IPS DF 6.9 (cell line): ENCODE measurements at regions not wholly inside any gene's neighbourhood (a gene's known extent, or its start where the extent isn't known, plus 50 kb on each side); places are given as distances from the start of the nearest gene placed in this dataset.

Experiments
- DNase-seq: peaks from one replicate; pipeline ENCODE4 v3.0.0-alpha.2; 2013; ENCODE audit warnings: low read depth, low spot score
- H3K27ac ChIP-seq: one replicate; pipeline ENCODE4 v1.5.1; 2013; ENCODE audit warnings: low read length, control low read depth
- H3K27me3 ChIP-seq: 2 replicates; pipeline ENCODE4 v1.6.1; 2013; ENCODE audit warnings: mild to moderate bottlenecking, low read length; ENCODE audit not compliant: control insufficient read depth, insufficient read depth
- H3K36me3 ChIP-seq: 2 replicates; pipeline ENCODE4 v1.6.1; 2013; ENCODE audit warnings: low read length; ENCODE audit not compliant: control insufficient read depth, insufficient read depth
- H3K4me1 ChIP-seq: 2 replicates; pipeline ENCODE4 v1.6.1; 2013; ENCODE audit warnings: low read length; ENCODE audit not compliant: control insufficient read depth, insufficient read depth
- H3K4me3 ChIP-seq: 2 replicates; pipeline ENCODE4 v1.5.1; 2013; ENCODE audit warnings: mild to moderate bottlenecking, low read length
- H3K9me3 ChIP-seq: 2 replicates; pipeline ENCODE4 v1.6.1; 2013; ENCODE audit warnings: low read length, inconsistent platforms; ENCODE audit not compliant: control insufficient read depth, insufficient read depth
- WGBS: extraction: QIAGEN DNeasy Blood & Tissue Kit; methylation state at CpG from one replicate; pipeline ENCODE4 v1.1.7; 2013; ENCODE audit warnings: mixed read lengths, missing lambda C conversion rate; ENCODE audit not compliant: insufficient read length, insufficient coverage; 5-methylcytosine and 5-hydroxymethylcytosine counted together

DNA sequence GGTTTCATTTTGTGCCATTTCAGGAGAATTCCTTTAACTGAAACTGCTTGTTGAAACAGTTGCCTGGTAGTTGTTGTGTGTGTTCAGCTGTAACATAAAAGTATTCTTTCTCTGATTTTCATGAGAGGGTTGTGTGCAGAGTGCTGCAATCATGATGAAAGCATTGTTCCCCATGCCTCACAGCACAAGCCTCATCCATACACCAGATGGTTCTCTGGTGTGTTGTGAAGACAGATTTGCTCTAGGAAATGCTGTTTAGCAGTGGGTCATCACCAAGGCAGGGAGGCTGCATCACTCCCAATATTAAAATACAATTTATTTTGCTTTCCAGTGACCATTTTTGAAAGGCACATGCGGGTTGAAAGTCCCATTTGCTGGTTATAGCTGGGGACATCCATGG is 404.4 kb downstream of the AACS start:
- Histone ChIP-seq H3K9me3 (no peaks in the 10 kb centered on the region), H3K27me3 (no peaks in the 10 kb centered on the region), H3K4me1 (no peaks in the 10 kb centered on the region), H3K27ac (no peak overlapping the region), H3K4me3 (no peak overlapping the region), H3K36me3 (no peaks in the 10 kb centered on the region)
- no peak for DNase-seq
- WGBS, result no CpG with 5 or more reads among the region's 1 CpG

DNA sequence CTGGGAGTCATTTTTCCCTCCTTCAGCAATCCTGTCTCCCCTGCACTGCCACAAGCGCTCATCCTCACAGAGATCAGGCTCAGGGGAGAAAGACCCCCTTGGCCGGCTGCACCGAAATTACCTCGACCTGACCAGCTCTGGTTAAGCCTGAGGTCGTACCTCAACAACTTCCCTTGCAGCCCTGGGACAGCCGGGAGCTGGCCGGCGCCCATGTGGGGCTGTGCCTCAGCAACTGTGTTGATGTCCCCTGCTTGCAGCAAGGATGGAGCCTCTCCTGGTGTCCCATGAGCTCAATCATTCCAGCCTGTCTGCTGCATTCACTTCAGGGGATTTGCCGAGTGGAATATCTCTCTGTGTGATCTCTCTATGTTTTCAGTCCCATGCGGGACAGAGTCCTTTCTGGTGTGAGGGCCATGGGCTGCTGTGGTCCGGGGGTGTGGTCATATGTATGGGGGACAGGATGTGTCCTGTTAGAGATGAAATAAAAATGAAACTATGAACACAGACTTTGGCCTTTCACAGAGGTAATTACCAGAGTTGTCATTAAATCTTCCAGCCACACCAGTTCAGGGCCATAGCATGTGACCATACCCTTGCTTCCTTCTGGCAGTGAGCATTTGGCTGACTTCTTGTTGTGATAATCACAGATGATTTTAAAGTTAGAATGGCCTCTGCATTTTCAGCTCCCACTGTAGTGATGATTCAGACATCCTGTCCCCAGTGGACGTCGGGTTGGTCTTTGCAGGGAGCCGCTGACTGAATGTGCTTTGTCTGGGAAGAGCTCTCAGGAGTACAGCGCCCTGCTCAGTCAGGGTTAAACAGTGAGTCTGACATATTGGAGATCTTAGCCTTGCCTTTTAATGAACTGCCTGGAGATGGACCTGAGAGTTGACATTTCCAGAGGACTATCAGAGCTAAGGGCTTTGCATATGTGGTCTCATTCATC is 405.9 kb downstream of the AACS start:
- Histone ChIP-seq H3K4me3 (no peak overlapping the region), H3K36me3 (no peaks in the 10 kb centered on the region), H3K27me3 (no peaks in the 10 kb centered on the region), H3K4me1 (no peaks in the 10 kb centered on the region), H3K27ac (no peak overlapping the region), H3K9me3 (no peaks in the 10 kb centered on the region)
- WGBS, result no CpG with 5 or more reads among the region's 15 CpGs
- DNase-seq, result no peak

DNA sequence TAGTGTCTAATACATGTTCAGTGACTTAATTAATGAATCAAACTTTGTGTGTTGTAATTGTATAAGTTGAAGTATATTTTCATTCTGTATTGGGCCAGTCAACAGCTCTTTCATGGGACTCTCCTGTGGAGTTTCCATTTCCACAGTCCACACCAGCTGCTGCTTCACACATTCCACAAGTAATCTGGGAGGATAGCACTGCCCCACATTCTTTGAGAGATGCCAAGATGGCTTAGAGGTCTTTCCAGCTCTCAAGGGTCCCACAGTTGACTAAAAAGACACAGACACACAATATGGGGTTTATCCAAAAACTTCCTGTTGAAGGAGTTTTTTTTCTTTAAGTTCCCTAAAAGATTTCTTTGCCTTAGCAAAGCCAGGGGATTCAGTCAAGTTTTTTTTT is 408.3 kb downstream of the AACS start:
- Histone ChIP-seq H3K27me3 (no peaks in the 10 kb centered on the region), H3K4me3 (no peak overlapping the region)

DNA sequence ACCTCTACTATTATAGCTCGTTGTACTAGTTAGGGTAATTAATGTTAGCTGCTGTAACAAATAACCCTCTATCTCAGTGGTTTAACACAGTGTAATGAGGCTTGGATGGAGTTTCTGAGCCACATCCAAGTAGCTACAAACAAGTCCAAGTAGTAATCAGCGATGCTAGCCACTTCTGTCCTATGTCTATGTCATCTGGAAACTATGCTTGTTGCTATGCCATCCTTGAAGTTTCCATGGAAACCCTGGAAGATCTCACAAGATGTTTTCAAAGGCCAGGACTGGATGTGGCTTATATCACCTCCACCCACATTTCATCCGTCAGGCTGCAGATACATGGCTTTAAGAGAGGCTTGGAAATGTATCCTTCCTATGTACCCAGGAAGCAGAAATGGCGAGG is 422.1 kb downstream of the AACS start:
- Histone ChIP-seq H3K4me3 (no peak overlapping the region), H3K27me3 (no peaks in the 10 kb centered on the region), H3K4me1 (no peaks in the 10 kb centered on the region), H3K36me3 (no peaks in the 10 kb centered on the region), H3K27ac (no peak overlapping the region), H3K9me3 (no peaks in the 10 kb centered on the region)
- WGBS, result no CpG with 5 or more reads among the region's 4 CpGs
- DNase-seq, result no peak

More for the DNA sequence above, 408.3 kb downstream of the AACS start:
- no peaks in the 10 kb centered on the region for H3K9me3 ChIP-seq
- no peak overlapping the region for H3K27ac ChIP-seq
- no peak for DNase-seq
- no peaks in the 10 kb centered on the region for H3K36me3 ChIP-seq
- no peaks in the 10 kb centered on the region for H3K4me1 ChIP-seq

DNA sequence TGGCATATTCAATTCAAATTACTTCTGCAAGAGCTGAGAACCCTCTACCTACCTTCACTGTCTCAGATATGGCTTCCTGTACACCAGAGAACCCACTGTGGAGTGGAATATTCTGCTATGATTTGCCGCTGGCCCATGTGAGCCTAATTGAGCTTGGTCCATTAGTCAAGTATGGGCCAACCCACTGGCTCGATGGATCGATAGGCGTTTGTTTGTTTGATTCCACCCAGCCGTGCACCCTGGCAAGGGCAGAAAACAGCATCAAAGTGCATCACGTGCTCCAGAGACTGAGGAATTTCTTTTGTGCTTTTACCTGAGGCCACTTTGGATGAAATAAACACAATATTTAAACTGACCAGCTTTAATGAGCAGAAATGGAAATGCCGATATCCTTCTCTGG is 426.3 kb downstream of the AACS start:
- DNase-seq, result no peak
- no peaks in the 10 kb centered on the region for H3K9me3 ChIP-seq
- no peak overlapping the region for H3K4me3 ChIP-seq
- no peaks in the 10 kb centered on the region for H3K36me3 ChIP-seq
- no CpG with 5 or more reads among the region's 7 CpGs for WGBS
- H3K27me3 ChIP-seq, result no peaks in the 10 kb centered on the region
- no peak overlapping the region for H3K27ac ChIP-seq
- H3K4me1 ChIP-seq, result no peaks in the 10 kb centered on the region

DNA sequence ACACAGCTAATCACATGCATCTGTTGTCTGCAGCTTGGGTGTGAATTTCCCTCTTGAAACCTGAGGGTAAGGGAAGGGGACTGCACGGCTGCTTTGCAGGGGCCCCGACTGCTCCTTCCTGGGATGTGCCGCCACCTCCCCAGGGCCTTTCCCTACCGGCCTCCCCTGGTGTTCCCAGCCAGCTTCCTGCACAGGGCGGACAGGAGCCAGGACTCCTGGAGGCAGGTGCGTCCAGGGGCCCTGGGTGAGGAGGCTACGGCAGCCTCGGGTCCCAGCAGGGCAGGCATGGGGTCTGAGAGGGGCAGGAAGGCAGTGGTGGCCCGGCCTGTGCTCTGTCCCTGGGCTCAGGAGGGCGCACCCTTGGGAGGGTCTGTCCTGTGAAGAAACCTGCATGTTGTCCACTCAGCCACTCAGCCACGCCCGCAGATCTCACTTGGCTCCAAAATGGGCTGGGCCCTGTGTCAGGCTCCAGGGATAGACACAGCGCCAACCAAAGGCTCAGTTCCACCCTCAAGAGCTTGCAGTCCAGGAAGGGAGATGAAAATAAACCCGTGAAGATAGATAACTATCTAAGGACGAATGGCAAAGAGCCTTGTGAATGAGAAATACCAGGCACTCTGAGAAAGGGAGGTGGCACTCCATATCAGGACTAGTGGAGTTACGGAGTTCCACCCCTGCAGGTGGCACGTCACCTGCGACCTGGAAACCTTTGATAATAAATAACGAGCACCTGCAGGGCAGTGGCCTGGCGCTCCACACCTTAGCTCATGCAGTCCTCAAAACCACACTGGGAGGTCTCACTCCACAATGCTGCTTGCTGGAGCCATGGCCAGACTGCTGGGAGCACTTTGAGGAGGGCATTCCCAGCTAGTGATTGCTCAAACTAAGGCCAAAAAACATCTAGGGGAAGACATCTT is 427.4 kb downstream of the AACS start:
- no peak overlapping the region for H3K27ac ChIP-seq
- WGBS, result no CpG with 5 or more reads among the region's 20 CpGs

DNA sequence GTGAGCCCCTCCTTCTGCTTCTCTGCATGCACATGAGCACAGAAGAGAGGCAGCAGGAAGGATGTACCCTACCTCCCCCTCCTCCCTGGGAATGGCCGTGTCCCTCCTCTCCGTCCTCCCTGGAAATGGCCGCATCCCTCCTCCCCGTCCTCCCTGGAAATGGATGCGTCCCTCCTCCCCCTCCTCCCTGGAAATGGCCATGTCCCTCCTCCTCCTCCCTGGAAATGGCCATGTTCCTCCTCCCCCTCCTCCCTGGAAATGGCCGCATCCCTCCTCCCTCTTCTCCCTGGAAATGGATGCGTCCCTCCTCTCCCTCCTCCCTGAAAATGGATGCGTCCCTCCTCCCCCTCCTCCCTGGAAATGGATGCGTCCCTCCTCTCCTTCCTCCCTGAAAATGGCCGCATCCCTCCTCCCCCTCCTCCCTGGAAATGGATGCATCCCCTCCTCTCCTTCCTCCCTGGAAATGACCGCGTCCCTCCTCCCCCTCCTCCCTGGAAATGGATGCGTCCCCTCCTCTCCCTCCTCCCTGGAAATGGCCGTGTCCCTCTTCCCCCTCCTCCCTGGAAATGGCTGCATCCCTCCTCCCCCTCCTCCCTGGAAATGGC is 428.6 kb downstream of the AACS start:
- no peak for DNase-seq
- WGBS, result no CpG with 5 or more reads among the region's 14 CpGs
- no peak overlapping the region for H3K4me3 ChIP-seq
- H3K4me1 ChIP-seq, result no peaks in the 10 kb centered on the region
- H3K27ac ChIP-seq, result no peak overlapping the region
- H3K36me3 ChIP-seq, result no peaks in the 10 kb centered on the region
- H3K27me3 ChIP-seq, result no peaks in the 10 kb centered on the region
- no peaks in the 10 kb centered on the region for H3K9me3 ChIP-seq

More for the DNA sequence above, 427.4 kb downstream of the AACS start:
- Histone ChIP-seq H3K9me3 (no peaks in the 10 kb centered on the region), H3K4me1 (no peaks in the 10 kb centered on the region), H3K27me3 (no peaks in the 10 kb centered on the region), H3K36me3 (no peaks in the 10 kb centered on the region), H3K4me3 (no peak overlapping the region)
- no peak for DNase-seq

DNA sequence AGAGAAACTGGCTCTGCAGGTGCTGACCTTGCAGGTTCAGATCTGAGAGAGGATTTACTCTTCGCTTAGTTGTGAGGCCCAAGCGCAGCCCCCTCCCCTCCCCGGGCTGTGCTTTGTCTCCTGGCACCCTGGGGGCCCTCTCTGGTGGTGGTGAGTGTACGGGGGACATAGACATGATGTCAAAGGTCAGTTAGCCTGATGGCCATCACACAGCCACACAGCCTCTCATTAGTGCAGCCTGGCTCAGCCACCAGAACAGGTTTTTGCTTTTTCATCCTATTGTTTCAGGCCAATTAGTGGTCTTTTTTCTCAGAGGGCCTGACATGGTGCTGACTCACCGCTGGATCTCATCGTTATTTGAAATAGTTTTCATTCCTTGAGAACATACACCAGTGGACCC is 437.9 kb downstream of the AACS start:
- H3K36me3 ChIP-seq, result no peaks in the 10 kb centered on the region
- H3K27ac ChIP-seq, result no peak overlapping the region
- no peaks in the 10 kb centered on the region for H3K9me3 ChIP-seq
- H3K27me3 ChIP-seq, result no peaks in the 10 kb centered on the region
- H3K4me1 ChIP-seq, result no peaks in the 10 kb centered on the region
- WGBS, result no CpG with 5 or more reads among the region's 6 CpGs
- DNase-seq, result no peak
- H3K4me3 ChIP-seq, result no peak overlapping the region

DNA sequence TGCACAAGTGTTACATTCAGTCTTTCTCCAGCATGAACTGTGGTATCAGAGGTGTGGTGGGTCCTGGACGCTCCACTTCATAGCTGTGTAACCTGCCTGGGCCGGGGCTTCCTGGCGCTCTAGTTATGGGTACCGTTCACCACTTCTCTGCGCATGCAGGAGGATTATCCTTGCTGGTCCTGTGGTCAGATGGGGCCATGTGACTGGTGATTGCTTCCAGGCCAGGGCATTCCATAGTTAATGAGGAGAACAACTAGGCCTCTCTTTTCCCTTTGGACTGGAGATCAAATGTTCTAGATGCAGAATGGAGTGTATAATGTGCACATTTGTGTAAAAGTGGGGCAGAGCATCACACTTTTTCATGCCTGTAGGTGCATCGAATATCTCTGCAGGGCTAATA is 444.0 kb downstream of the AACS start:
- no peaks in the 10 kb centered on the region for H3K9me3 ChIP-seq
- no peak for DNase-seq
- no peaks in the 10 kb centered on the region for H3K27me3 ChIP-seq
- H3K36me3 ChIP-seq, result no peaks in the 10 kb centered on the region
- H3K4me1 ChIP-seq, result no peaks in the 10 kb centered on the region
- H3K27ac ChIP-seq, result no peak overlapping the region
- no peak overlapping the region for H3K4me3 ChIP-seq
- no CpG with 5 or more reads among the region's 6 CpGs for WGBS

DNA sequence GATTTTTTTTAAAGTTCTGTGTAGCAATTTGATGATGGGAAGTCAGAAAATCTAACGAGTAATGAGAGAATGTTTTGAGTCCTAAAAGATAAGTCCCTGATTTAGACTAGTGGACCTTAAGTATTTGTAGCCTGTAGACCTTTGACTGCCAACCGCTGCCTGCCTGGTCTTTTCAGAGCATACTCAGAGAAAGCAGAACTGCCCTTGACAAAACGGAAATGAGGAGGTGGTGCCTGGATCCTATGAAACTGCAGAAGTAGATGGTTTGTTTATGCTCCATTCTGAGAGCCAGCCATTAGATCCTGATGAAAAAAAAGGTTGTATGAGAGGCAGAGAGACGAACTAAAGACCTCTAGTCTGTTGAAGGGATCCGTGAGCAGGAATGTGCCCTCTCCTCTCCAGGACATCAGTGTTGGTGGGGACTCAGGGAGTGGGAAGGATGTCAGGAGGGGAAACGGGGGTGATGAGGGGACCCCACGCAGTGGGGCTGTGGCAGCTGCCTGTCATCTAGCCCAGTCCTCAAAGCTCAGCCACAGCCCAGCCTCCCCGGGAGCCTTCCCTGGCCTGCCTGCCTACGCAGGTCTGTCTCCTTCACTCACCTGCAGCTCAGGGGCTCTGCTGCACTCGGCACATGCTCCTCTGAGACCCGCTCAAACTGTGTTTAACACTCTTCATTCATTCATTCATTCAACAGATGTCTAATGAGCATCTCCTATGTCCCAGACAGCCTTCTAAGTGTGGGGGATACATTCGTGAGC is 447.5 kb downstream of the AACS start:
- Histone ChIP-seq H3K27ac (no peak overlapping the region), H3K36me3 (no peaks in the 10 kb centered on the region), H3K4me1 (no peaks in the 10 kb centered on the region), H3K4me3 (no peak overlapping the region), H3K9me3 (no peaks in the 10 kb centered on the region), H3K27me3 (no peaks in the 10 kb centered on the region)
- DNase-seq, result no peak
- WGBS, result no CpG with 5 or more reads among the region's 12 CpGs
